Daoy (cell line): ENCODE measurements at regions not wholly inside any gene's neighbourhood (a gene's known extent, or its start where the extent isn't known, plus 50 kb on each side); places are given as distances from the start of the nearest gene placed in this dataset.

ENCODE experiments used
- DNase-seq: peaks from one replicate; pipeline ENCODE4 v3.0.0-alpha.2; 2015; ENCODE audit warnings: low read depth

DNA sequence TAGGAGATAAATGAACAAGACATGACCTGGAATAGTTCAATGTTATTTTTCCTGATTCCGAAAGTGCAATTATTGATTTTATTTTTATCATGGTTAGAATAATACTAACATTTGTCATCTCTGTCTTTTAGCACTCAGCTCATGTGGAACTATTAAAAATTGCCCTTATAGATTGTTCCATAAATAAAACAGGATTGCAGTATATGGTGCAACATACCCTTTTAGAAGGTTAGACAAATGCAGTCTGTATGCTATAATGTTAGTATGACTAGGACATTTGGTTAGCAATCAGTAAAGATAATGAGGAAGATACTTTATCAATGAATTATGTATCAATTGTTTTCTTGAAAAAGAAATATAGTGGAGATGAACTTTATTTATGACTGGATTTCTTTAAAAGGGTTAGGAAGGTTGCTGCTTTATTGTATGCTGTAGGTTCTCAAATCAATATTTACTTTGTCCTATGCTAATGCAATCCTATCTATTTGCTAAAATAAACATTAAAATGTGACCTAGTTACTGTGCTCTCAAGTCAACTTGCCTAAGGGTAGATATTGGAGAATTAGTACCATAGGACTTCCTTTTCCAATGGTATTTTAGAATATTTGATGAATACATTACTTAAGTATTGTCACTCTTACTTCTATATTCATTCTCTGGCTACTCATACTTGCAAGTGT lies 348.9 kb upstream of the ISL1 start:
- DNase-seq: no peak

DNA sequence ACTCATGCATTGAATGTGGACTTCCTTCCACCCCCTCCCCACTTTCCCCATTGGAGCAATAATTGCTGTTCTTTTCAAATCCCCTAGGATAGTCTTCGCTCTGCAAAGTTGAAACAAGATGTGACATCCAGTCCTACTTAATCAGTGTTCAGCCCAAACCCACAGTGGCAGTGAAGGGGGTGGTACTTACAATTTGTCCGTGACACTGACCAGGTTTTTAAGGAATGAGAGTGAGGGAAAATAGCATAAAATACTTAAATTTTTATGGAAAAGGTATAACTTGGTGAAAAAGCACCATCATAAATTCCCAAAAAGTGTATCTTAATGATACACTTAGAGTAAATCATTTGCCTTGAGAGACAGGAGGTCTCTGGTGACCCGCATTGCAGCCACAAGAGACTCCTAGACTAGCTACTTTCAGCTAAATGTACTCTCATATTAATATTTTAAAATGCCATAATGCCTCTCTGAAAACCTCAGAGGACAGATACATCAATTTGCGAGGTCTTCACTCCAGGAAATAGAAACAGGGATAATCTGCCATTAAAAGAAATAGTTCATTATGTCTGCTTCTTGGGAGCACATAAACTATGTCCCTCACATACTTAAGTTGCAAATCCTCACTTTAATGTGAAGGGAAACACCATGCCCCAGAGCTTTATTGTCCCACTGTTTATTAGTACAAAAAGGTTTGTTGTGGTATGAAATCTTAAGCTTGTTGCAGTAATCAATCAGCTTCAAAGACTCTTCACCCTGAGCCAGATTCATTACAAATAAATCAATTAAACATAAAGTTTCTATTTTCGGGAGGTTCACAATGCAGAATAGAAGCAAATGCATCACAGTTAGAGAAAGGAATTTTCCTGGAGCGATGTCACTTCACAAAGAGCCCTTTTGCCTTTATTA lies 343.6 kb upstream of the ISL1 start:
- DNase-seq: no peak

- no peak for DNase-seq
Observed at GRCh38 chr5:51043745-51044144, 339.5 kb upstream of the ISL1 start.

DNA sequence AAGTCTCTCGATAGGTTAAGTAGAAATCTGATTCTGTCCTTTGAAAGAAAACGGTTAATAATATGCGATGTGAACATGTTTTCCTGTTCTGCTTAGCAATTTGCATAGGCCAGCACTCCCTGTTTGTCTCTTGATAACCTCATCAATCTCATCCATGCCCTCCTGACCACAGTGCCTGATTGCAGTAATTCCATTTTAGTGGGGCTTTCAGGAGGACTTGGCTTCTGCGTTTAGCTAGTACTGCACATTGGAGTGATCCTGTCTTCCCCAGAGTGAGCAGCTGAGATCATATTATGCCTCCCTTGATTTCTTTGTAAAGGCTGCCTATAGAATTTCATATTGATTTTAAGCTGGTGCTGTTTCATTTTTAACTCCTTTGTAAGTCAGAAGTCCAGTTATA lies 335.9 kb upstream of the ISL1 start:
- DNase-seq: no peak

- no peak for DNase-seq
Observed at GRCh38 chr5:51053361-51053760, 329.9 kb upstream of the ISL1 start.

GRCh38 chr5:51060953-51061352 lies 322.3 kb upstream of the ISL1 start:
- no peak for DNase-seq

GRCh38 chr5:51072937-51073336 lies 310.3 kb upstream of the ISL1 start:
- DNase-seq: no peak

GRCh38 chr5:51082741-51083140 lies 300.5 kb upstream of the ISL1 start:
- DNase-seq: no peak

DNA sequence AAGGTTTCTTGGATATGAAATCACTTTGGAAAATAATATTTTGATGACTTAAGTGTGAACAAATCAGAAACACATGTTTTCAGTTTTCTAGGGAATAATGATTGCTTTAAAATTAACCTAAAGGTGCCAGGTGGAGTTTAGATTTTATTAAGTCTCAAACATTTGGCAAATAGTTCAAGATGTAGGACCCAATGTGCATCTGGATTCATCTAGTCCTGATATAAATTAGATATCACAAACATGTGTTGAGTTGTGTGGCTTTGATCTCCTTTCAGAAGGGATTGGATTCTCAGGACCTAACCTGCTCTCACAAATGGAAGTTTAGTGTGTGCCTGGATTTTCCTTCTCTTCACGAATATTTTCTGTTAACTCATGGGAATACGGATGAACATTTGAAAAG lies 291.4 kb upstream of the ISL1 start:
- no peak for DNase-seq

GRCh38 chr5:51095486-51095885 lies 287.8 kb upstream of the ISL1 start:
- DNase-seq: no peak

GRCh38 chr5:51096859-51097258 lies 286.4 kb upstream of the ISL1 start:
- no peak for DNase-seq

DNA sequence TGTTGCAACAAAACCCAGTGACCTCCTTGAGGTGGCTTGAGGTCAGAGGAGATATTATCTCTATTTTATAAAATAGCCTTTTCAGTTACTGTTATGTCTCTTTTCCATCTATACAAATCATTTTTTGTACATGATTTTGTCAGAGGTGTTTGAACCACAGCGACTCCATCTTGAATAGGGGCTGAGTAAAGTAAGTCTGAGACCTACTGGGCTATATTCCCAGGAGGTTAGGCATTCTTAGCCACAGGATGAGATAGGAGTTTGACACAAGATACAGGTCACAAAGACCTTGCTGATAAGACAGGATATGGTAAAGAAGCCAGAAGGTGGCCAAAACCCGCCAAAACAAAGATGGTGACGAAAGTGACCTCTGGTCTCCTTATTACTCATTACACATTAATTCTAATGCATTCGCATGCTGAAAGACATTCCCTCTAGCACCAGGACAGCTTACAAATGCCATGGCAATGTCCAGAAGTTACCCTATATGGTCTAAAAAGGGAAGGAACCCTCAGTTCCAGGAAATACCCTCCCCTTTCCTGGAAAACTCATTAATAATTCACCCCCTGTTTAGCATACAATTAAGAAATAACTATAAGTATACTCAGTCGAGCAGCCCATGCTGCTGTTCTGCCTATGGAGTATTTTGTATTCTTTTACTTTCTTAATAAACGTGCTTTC lies 283.9 kb upstream of the ISL1 start:
- no peak for DNase-seq

- DNase-seq: no peak
Observed at GRCh38 chr5:51104556-51104955, 278.7 kb upstream of the ISL1 start.

DNA sequence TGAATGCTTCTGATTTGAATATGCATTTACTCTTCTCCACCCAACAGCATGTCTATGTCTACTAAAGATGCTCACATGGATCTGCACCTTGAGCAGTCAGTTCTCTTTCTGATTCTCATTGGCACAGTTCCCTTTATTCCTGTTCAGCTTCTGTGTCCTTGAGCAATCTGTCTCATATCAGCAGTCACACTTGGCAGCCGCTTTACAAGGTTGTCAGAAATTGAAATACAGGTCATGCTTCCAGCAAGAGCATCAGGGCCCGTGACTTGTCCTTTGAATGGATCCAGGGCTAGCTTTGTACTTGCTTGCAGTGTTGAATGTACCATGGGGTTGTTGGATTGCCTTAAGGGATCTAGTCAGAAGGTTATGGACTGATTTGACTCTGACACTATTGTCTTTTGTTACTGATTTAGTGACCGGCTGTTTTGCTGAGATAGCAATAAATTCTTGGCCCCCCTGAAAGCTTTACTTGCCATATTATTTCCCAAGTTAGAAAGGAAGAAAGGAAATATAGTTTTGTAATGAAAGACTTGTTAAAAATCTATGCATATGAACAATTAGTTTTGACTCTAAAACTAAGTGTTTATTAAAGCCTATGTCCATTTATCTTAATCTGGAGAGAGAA lies 273.4 kb upstream of the ISL1 start:
- no peak for DNase-seq

DNA sequence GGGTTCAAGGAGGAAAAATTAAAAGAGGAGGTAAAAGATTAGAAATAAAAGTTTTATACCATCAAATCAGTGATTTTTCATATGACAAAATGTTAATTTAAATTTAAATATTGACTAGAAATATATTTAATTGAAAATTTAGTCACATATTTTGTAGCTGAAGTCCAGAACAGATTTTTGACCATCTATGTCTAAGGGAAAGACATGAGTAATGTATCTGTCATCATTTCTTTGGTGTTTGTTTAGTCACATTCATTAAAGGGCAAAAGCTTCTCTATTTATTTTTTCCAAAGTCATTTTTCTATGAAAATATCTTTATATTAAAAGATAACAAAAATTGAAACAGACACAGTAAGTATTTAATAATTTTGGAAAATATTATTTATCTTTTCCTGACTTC lies 252.0 kb upstream of the ISL1 start:
- DNase-seq: no peak

- DNase-seq: no peak
Observed at GRCh38 chr5:51138164-51138563, 245.1 kb upstream of the ISL1 start.

- DNase-seq: no peak
Observed at GRCh38 chr5:51148437-51148836, 234.8 kb upstream of the ISL1 start.

- DNase-seq: no peak
Observed at GRCh38 chr5:51156222-51156621, 227.0 kb upstream of the ISL1 start.

GRCh38 chr5:51156838-51157237 lies 226.4 kb upstream of the ISL1 start:
- DNase-seq: no peak

GRCh38 chr5:51159164-51159563 lies 224.1 kb upstream of the ISL1 start:
- DNase-seq: no peak

GRCh38 chr5:51159606-51160005 lies 223.6 kb upstream of the ISL1 start:
- no peak for DNase-seq

GRCh38 chr5:51162245-51162644 lies 221.0 kb upstream of the ISL1 start:
- DNase-seq: no peak
